HG02970 (cell line): ENCODE measurements at regions not wholly inside any gene's neighbourhood (a gene's known extent, or its start where the extent isn't known, plus 50 kb on each side); places are given as distances from the start of the nearest gene placed in this dataset.
"Not testable (repeated sequence)": the region's sequence is repeated elsewhere in the genome, so short reads cannot be mapped to it uniquely, and the experiment has no call there.

Source experiments
- ATAC-seq: cut with Tn5 transposase; IDR thresholded peaks from one replicate; pipeline ENCODE4 v1.9.1; 2021; ENCODE audit warnings: mild to moderate bottlenecking, moderate library complexity, moderate number of reproducible peaks; ENCODE audit not compliant: unreplicated experiment, low FRiP score

DNA sequence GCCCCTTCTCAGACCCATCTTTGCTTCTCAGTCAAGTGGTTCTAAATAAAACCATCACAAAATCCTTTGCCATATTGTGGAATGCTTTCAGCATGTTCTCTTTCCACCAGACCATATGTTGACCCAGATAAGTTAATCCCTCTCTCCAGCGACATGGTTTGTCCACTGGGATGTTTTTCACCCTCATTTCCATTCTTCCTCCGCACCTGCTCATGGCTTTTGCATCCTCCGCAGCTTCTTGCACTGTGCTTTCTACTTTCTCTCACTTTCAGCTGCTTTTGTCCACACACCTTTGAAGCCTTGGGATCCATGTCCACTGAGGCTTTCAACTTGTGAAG is 52.3 kb upstream of the WAC start:
- no peak for ATAC-seq

DNA sequence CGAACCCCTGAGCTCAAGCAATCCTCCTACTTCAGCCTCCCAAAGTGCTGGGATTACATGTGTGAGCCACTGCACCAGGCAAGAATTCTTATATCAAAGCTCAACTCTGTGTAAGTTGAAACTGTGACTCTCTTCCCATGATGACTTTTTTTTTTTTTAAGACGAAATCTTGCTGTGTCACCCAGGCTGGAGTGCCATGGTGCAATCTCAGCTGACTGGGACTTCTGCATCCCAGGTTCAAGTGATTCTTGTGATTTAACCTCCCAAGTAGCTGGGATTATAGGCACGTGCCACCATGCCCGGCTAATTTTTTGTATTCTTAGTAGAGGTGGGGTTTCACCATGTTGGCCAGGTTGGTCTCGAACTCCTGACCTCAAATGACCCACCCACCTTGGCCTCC is 51.6 kb upstream of the WAC start:
- not testable (repeated sequence) for ATAC-seq

GRCh38 chr10:28481968-28482367 is 51.0 kb upstream of the WAC start:
- ATAC-seq, result no peak
